ENCODE measurements at regions not wholly inside any gene's neighbourhood (a gene's known extent, or its start where the extent isn't known, plus 50 kb on each side); places are given as distances from the start of the nearest gene placed in this dataset.

DNA sequence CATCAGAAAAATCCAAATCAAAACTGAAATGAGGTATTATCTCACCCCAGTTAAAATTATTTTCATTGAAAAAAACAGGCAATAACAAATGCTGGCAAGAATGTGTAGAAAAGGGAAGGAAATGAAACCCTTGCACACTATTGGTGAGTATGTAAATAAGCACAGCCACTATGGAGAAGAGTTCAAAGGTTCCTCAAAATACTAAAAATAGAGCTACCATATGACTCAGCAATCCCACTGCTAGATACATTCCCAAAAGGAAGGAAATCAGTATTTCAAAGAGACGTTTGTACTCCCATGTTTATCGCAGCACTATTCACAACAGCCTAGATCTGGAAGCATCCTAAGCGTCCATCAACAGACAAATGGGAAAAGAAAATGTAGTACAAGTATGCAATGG lies 932.4 kb downstream of the PCDH18 start:
- Mint-ChIP-seq H3K4me3 (no peak overlapping the region), H3K9me3 (peaks cover 13% of the 10 kb centered on the region in 2 donors), H3K27ac (no peak overlapping the region), H3K27me3 (ENCODE audit: low read depth in 2 of 2) (peaks cover 0 to 2% of the 10 kb centered on the region in 2 donors), H3K36me3 (peaks cover 7% of the 10 kb centered on the region), H3K4me1 (no peaks in the 10 kb centered on the region)
- Histone ChIP-seq H3K36me3 (ENCODE audit: control insufficient read depth, insufficient read depth, low read length) (no peaks in the 10 kb centered on the region), H3K9me3 (ENCODE audit: control insufficient read depth, insufficient read depth, low read length) (no peaks in the 10 kb centered on the region), H3K27me3 (ENCODE audit: control insufficient read depth, insufficient read depth, low read length) (no peaks in the 10 kb centered on the region), H3K4me3 (ENCODE audit: low read length) (no peak overlapping the region), H3K27ac (ENCODE audit: low read length) (no peak overlapping the region), H3K4me1 (ENCODE audit: control insufficient read depth, insufficient read depth, low read length) (no peaks in the 10 kb centered on the region)
- intact Hi-C loops (cut with micrococcal nuclease), result no loop called here
- WGBS (ENCODE audit: insufficient coverage), result 40% methylated on average over 2 of the region's 3 CpGs
- TF ChIP-seq, protein P1, sequence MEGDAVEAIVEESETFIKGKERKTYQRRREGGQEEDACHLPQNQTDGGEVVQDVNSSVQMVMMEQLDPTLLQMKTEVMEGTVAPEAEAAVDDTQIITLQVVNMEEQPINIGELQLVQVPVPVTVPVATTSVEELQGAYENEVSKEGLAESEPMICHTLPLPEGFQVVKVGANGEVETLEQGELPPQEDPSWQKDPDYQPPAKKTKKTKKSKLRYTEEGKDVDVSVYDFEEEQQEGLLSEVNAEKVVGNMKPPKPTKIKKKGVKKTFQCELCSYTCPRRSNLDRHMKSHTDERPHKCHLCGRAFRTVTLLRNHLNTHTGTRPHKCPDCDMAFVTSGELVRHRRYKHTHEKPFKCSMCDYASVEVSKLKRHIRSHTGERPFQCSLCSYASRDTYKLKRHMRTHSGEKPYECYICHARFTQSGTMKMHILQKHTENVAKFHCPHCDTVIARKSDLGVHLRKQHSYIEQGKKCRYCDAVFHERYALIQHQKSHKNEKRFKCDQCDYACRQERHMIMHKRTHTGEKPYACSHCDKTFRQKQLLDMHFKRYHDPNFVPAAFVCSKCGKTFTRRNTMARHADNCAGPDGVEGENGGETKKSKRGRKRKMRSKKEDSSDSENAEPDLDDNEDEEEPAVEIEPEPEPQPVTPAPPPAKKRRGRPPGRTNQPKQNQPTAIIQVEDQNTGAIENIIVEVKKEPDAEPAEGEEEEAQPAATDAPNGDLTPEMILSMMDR (IDR thresholded peaks at IDR 0.05), result no peak
- DNase-seq (no peak), ATAC-seq (no peak)

DNA sequence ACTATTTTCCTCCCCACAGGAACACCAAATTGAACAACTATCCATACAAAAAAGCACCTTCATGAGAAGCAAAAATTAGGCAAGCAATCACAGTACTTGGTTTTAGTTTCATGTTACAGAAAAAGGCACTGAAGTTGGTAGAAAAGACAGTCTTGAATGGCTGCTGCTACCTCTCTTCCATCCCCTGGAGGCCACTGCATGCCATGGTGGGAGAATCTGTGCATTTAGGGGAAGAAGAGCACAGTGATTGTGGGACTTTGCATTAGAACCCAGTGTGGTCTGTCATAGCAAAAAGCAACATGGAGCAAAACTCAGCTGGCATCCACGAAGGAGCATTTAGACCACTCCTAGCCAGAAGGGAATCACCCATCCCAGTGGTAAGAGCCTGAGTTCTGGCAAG lies 941.9 kb downstream of the PCDH18 start:
- H3K27ac ChIP-seq (ENCODE audit: low read length), result no peak overlapping the region
- intact Hi-C loops (cut with micrococcal nuclease), result no loop called here
- no peaks in the 10 kb centered on the region for H3K36me3 ChIP-seq (ENCODE audit: control insufficient read depth, insufficient read depth, low read length)
- ATAC-seq (no peak), DNase-seq (no peak)
- no peaks in the 10 kb centered on the region for H3K27me3 ChIP-seq (ENCODE audit: control insufficient read depth, insufficient read depth, low read length)
- no peaks in the 10 kb centered on the region for H3K4me1 ChIP-seq (ENCODE audit: control insufficient read depth, insufficient read depth, low read length)
- H3K27ac Mint-ChIP-seq, result no peak overlapping the region
- no peak overlapping the region for H3K4me3 Mint-ChIP-seq
- H3K27me3 Mint-ChIP-seq (ENCODE audit: low read depth in 2 of 2), result no peaks in the 10 kb centered on the region
- H3K9me3 Mint-ChIP-seq, result peaks cover 7 to 10% of the 10 kb centered on the region in 2 donors
- TF ChIP-seq, protein P1 (IDR thresholded peaks at IDR 0.05), result no peak
- no peaks in the 10 kb centered on the region for H3K4me1 Mint-ChIP-seq
- peaks cover 3% of the 10 kb centered on the region for H3K9me3 ChIP-seq (ENCODE audit: control insufficient read depth, insufficient read depth, low read length)
- no peak overlapping the region for H3K4me3 ChIP-seq (ENCODE audit: low read length)
- H3K36me3 Mint-ChIP-seq, result peaks cover 10% of the 10 kb centered on the region
- WGBS (ENCODE audit: insufficient coverage), result 56% methylated on average over 1 of the region's 1 CpG

DNA sequence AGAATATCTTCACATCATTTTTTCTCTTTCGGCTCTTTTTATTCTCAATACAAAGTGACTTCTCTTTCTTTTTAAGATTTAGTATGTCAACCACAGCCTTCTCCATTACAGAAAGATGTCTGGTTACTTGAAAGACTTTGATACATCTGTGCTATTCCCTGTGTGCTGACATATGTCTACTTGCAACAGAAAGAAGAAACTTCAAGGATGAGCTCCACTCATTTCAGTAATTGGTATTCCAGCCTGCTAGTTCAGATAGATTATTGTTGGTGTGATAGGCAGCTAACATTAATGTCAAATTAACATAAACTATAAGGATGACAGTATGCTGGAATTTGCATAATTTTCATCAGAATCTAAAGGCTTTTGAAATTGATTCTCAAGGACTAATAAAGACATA lies 948.7 kb downstream of the PCDH18 start:
- Mint-ChIP-seq H3K4me1 (no peaks in the 10 kb centered on the region), H3K27me3 (ENCODE audit: low read depth in 2 of 2) (no peaks in the 10 kb centered on the region), H3K36me3 (no peaks in the 10 kb centered on the region), H3K4me3 (no peak overlapping the region), H3K27ac (no peak overlapping the region), H3K9me3 (peaks cover 7 to 11% of the 10 kb centered on the region in 2 donors)
- Histone ChIP-seq H3K4me1 (ENCODE audit: control insufficient read depth, insufficient read depth, low read length) (no peaks in the 10 kb centered on the region), H3K36me3 (ENCODE audit: control insufficient read depth, insufficient read depth, low read length) (no peaks in the 10 kb centered on the region), H3K27me3 (ENCODE audit: control insufficient read depth, insufficient read depth, low read length) (no peaks in the 10 kb centered on the region), H3K4me3 (ENCODE audit: low read length) (no peak overlapping the region), H3K9me3 (ENCODE audit: control insufficient read depth, insufficient read depth, low read length) (no peaks in the 10 kb centered on the region), H3K27ac (ENCODE audit: low read length) (no peak overlapping the region)
- no peak for DNase-seq
- TF ChIP-seq, protein P1 (IDR thresholded peaks at IDR 0.05), result no peak
- 100% methylated on average over 1 of the region's 1 CpG for WGBS (ENCODE audit: insufficient coverage)
- intact Hi-C loops (cut with micrococcal nuclease), result no loop called here
- ATAC-seq, result no peak

DNA sequence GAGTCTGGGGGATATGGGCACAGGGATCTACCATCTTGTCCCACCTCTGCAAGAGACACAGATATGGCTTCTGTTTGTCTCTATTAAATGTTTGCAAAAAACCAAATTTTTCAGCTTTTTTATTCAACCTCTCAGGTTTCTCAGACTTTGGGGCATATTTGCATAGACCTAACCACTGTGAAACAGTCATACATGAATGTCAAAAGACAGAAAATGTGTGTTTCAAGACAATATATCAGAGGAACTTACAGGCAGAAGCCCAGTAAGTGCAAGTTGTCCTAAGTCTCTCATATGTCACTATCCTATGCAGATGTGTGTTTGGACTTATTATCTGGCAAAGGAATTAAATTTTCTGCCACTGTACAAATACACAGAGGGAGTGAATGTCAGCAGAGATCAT lies 951.2 kb downstream of the PCDH18 start:
- H3K36me3 ChIP-seq (ENCODE audit: control insufficient read depth, insufficient read depth, low read length), result no peaks in the 10 kb centered on the region
- intact Hi-C loops (cut with micrococcal nuclease), result no loop called here

More for the DNA sequence above, 951.2 kb downstream of the PCDH18 start:
- no peak overlapping the region for H3K4me3 ChIP-seq (ENCODE audit: low read length)
- no peaks in the 10 kb centered on the region for H3K4me1 ChIP-seq (ENCODE audit: control insufficient read depth, insufficient read depth, low read length)
- no peak overlapping the region for H3K4me3 Mint-ChIP-seq
- no peaks in the 10 kb centered on the region for H3K27me3 ChIP-seq (ENCODE audit: control insufficient read depth, insufficient read depth, low read length)
- peaks cover 9% of the 10 kb centered on the region in 2 donors for H3K9me3 Mint-ChIP-seq
- TF ChIP-seq, protein P1 (IDR thresholded peaks at IDR 0.05), result no peak
- no peaks in the 10 kb centered on the region for H3K9me3 ChIP-seq (ENCODE audit: control insufficient read depth, insufficient read depth, low read length)
- H3K27ac ChIP-seq (ENCODE audit: low read length), result no peak overlapping the region
- no peaks in the 10 kb centered on the region for H3K27me3 Mint-ChIP-seq (ENCODE audit: low read depth in 2 of 2)
- ATAC-seq (no peak), DNase-seq (no peak)
- no peak overlapping the region for H3K27ac Mint-ChIP-seq
- H3K36me3 Mint-ChIP-seq, result no peaks in the 10 kb centered on the region
- no peaks in the 10 kb centered on the region for H3K4me1 Mint-ChIP-seq

Measured in natural killer cell (primary cell).